Left lobe of liver (tissue), 2 donors: ENCODE measurements at regions not wholly inside any gene's neighbourhood (a gene's known extent, or its start where the extent isn't known, plus 50 kb on each side); places are given as distances from the start of the nearest gene placed in this dataset.

ENCODE experiments used
- ATAC-seq: fragments of 200-7000 bp; cut with Tn5 transposase; one replicate; pipeline ENCODE4 v1.9.1; 2020; ENCODE audit warnings: mild to moderate bottlenecking, moderate library complexity
- DNase-seq: peaks from one replicate; pipeline ENCODE4 v3.0.0-alpha.2; 2020; ENCODE audit warnings: low spot score
- donor health status: DM: no; HTN: no; CAD: no; lungs with moderate emphysema.
- donor health status: DM: no; HTN: yes; CAD: no.

DNA sequence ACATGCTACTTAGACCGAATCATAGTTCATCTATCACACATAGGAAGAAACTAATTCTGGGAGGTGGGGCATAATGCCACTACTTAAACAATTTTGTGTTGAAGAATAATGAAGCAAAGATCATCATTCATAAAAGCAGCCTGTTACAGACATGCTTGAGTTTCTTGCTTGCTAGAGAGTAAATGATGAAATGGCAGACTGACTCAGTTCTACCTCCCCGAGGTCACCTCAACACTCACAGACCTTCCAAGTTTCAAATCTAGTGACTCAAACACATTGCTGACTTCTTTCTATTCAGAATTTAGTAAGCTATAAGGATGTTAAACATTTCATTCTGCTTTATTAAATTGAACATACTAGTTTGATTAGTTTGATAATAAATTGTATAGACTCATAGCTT is 636.5 kb upstream of the FRG1 start:
- DNase-seq (no peak), ATAC-seq (no peak)

DNA sequence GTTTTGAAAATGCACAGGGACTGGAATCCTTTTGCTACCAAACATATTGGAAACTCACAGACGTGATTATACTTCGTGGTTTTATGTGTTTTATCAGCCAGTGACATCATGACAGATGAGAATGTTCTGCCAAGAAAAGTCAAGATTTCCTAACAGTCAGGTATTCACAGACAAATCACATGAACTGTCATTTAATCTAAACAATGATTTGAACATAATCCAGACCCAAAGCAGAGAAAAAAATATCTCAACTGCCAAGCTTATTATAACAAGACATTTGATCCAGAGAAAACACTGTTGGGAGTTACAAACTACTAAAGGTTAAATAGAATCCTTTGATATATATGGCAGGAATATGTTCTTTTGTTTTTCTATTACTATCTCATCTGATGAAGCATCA is 635.9 kb upstream of the FRG1 start:
- ATAC-seq (peak; percentile 26), DNase-seq (no peak)

DNA sequence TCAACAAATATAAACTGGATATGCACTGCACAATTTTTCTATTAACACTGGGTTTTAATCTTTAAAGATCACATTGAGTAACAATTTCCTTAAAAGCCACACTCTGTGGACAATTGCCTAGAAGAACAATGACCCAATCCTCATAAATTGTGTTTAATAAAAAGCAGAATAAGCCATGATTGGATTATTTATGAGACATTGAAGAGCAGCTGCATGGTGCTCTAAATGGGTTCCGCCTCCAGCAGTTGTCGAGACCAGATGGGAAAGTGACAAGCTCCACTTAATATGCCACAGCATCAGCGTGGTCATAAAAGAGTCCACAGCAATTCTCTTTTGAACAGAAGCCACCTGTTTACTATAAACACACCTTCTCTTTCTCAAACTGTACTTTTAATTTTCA is 635.2 kb upstream of the FRG1 start:
- no peak for DNase-seq

DNA sequence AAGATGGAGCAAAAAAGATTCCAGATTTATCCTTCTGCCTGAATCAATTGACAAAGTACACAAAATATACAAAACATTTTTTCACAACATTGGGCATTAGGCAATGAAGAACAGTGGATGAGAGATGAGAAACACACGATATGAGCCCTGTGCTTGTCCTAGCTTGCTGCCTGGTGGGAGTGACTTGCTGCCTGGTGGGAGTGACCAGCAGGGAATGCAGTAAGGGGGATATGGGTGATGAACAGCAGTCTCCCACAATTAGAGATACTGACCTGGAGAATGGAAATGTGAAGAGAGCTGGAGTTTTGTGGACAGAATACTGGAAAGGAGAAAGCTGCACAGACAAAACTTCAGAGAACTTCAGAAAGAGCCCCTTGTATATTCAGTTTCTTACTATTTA is 629.4 kb upstream of the FRG1 start:
- no peak for DNase-seq
- ATAC-seq: no peak

More for the DNA sequence above, 635.2 kb upstream of the FRG1 start:
- no peak for ATAC-seq

DNA sequence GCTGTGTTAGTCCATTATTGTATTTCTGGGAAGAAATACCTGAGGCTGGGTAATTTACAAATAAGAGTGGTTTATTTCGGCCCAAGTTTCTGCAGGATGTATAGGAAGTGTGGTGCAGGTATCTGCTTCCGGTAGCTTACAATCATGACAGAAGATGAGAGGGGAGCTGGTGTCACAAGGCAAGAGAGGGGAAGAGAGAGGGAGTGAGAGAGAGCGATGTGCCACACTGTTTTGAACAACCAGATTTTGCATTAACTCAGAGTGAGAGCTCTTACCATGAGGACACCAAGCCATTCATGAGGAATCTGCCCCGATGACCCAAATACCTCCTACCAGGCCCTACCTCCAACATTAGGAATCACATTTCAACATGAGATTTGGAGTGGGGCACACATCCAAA is 627.6 kb upstream of the FRG1 start:
- ATAC-seq (no peak), DNase-seq (no peak)

DNA sequence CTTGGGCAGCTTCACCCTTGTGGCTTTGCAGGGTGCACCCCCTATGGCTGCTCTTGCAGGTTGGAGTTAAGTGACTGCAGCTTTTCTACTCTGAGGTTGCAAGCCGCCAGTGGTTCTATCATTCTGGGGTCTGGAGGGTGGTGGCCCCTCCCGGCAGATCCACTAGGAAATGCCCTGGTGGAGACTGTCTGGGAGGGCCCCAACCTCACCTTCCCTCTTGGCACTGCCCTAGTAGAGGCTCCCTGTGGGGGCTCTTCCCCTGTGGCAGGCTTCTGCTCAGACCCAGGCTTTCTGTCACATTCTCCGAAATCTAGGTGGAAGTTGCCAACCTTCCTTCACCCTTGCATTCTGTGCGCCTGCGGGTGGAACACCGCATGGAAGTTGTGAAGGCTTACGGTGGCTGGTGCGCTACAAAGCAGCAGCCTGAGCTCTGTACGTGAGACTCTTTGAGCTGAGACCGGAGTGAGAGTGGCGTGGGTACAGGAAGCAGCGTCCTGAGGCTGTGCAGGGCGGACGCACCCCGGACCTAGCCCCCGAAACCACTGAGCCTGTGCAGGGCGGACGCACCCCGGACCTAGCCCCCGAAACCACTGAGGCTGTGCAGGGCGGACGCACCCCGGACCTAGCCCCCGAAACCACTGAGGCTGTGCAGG is 626.7 kb upstream of the FRG1 start:
- no peak for ATAC-seq
- DNase-seq: no peak

DNA sequence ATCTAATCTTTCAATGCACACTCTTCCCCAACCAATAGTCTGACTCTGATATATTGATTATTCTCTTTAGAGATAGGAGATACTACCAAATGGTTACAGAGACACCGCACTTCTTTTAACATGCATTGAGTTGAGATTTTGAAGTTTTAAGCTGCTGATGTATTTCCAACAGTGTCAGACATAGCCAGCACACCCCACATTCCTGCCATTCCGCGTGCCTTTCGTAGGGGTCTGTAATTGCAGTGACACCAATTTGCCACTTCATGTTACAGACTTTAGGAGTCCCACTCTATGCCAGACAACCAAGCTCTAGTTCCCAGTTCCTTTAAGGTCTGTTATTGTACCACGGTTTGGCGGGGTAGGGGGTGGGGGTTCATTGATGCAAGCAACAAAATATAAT is 618.2 kb upstream of the FRG1 start:
- ATAC-seq (no peak), DNase-seq (no peak)

DNA sequence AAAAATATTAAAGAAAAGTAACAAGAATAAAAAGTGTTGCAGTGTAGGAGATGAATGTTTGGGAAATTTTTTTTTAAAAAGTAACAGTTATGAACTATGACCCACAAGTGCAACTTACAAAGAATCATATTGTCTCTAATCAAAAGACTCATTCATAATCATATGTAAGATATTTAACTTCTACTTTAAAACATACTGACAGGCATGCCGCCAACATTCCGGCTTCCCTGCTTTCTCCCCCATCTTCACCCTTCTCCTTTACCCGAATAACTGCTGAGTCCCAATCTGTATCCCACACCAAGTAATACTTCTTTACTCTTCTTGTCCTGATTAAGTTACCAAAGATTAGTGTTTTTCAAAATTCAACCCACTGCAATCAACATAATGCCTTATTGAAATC is 598.8 kb upstream of the FRG1 start:
- DNase-seq (no peak), ATAC-seq (no peak)

DNA sequence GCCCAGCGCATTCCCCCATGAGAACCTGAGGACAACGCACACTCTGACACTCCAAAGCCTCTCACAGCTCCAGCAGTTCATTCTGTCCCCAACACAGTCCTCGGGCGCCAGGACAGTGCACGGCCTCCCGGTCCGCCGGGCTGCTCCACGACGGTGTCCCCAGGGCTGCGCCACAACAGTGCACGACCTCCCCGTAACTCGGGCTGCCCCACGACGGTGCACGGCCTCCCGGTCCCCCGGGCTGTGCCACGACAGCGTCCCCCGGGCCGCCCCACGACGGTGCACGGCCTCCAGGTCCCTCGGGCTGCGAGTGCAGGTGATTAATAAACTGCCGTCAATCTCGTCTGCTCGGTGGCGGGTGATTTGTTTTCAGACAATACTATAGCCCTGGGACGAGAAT is 585.1 kb upstream of the FRG1 start:
- ATAC-seq: no peak
- no peak for DNase-seq

DNA sequence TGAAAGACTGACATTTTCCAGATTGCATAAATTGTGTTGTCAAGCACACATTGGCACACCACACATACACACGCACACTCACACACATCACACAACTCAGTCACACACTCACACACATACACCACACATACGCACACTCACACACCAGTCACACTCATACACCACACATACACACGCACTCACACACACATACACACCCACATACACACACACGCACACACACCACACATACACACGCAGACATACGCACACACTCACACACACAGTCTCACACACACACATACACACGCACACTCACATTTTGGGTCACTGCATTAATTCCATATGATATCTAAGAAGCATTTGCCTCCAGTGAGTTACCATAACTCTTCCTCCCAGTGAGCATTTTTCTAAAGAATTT is 578.3 kb upstream of the FRG1 start:
- DNase-seq: no peak
- ATAC-seq: no peak

DNA sequence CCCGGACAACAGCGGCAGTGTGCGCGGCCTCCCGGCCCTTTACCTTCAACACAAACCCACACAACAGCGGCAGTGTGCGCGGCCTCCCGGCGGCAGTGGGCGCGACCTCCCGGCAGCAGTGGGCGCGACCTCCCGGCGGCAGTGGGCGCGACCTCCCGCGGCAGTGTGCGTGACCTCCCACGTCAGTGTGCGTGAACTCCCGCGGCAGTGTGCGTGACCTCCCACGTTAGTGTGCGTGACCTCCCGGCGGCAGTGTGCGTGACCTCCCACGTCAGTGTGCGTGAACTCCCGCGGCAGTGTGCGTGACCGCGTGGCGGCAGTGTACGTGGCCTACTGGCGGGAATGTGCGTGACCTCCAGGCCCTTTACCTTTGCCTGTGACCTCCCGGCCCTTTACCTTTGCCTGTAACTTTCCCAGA is 576.6 kb upstream of the FRG1 start:
- ATAC-seq (no peak), DNase-seq (no peak)

DNA sequence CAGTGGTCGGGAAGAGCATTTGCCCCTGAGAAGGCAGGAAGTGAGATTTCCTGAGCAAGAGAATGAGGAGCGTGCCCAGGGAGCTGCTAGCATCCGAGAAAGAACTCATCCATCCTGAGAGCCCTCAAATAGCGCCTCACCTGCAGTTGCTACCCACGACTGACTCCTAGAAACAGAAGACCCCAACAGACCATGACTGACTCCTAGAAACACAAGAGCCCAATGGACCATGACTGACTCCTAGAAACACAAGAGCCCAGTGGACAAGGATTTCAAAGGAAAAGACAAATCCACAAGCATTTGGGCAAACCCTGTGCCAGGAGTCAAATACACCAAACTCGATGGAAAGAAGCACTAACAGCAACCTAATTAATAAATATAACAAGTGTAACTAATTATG is 575.2 kb upstream of the FRG1 start:
- ATAC-seq (no peak), DNase-seq (no peak)

DNA sequence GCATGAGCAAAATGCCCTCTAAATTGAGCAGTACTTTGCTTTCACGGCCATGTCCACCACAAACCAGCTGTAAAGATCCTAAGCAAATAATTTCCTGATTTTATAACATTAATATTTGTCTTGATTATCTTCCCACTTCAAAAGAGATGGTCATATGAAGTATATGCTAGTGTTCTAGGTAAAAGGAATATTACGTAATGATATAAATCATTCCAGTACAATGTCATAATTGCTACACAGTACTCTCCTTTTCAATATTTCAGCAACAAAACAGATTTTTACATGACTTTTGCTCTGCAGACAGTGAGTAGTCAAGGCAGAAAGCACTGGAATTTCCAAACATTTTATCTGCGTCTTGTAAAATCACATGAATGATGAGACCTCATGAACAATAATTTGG is 572.8 kb upstream of the FRG1 start:
- no peak for DNase-seq
- ATAC-seq: no peak

DNA sequence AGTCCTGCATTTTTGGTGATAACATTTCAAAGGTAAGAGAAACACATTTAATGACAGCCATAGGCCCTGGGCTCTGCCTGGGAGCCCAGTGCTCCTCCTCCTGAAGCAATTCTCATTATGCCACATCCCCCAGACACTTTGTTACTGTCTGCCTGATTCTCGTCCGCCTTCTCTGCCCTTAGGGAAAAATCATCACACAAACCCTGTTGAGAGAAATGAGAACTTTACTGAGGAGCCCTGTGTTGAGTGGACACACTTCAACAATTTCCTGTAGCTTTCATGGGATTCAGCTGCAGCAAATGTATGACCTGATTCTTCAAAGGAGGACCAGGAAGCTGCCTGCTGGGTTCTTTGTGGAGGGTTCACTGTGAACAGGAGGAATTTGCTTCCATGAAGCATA is 566.5 kb upstream of the FRG1 start:
- DNase-seq (no peak), ATAC-seq (no peak)

DNA sequence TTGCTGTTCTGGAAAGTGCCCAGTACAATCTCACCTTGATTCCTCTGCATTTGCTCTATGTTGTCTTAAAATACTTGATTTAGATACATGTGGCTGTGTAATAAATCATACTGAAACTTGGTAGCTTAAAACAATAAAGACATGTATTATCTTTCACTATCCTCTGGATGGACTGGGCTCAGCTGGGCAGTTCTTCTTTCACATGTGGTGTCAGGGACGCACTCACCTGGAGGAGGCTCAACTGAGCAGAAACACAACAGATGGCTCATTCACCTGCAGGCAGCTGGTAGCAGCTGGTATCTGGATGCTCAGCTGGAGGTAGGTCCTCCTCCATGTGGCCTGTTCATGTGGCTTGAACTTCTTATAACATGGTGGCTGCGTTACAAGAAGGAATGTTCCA is 563.8 kb upstream of the FRG1 start:
- no peak for DNase-seq
- ATAC-seq: no peak

DNA sequence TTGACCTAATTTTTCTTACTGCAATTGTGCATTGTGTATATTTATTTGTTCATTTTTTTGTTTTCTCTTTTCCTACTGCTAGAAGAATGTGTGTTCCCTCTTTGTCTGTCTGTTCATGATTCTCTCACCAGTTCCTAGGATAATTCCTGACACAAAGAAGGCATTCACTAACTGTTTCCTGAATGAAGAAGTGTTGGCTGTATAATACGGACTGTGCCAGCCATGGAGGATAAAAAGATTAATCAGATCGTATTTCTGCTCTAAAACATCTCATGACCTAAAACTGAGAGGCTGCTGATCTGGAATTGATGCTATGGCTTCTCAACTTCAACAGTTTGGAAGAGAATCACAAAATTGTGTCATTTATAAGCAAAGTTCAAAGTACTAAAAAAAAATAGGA is 563.1 kb upstream of the FRG1 start:
- no peak for DNase-seq
- no peak for ATAC-seq

DNA sequence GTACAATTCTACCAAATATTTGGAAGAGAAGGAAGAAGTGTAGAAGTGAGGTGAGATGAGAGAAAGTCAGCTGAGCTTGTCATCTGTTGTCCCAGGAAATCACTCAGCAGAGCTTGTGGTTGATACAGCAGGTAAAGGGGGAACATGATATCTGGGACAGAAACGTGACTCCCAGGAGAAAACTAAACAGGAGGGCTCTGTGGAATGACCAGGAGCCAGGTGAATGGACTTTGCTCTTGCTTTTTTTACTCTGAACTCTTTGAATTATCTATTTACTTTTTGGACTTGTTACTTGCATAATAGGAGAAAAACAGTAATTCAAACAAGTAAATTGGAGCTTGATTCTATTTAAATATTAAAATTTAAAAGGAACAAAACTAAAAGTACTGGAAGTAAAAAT is 555.6 kb upstream of the FRG1 start:
- peak; percentile 96 for ATAC-seq
- peak; percentile 58 for DNase-seq

DNA sequence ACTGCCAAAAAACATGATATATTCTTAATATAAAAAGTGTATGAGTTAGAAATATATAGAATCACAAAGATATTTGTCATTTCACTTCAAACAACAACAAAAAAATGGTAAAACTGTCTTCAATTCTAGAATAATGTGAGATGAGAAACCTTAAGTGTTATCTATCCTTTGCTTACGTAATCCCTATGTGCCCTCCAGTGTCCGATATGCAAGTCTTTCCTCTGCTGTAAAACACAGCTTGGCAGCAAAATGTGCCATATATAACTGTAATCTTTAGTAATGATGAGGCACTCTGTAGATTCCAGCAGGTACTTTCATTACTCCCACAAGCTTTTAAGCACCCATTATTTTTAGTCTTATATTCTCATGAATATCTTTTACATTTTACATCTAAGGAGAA is 555.1 kb upstream of the FRG1 start:
- no peak for DNase-seq
- ATAC-seq: peak; percentile 61

DNA sequence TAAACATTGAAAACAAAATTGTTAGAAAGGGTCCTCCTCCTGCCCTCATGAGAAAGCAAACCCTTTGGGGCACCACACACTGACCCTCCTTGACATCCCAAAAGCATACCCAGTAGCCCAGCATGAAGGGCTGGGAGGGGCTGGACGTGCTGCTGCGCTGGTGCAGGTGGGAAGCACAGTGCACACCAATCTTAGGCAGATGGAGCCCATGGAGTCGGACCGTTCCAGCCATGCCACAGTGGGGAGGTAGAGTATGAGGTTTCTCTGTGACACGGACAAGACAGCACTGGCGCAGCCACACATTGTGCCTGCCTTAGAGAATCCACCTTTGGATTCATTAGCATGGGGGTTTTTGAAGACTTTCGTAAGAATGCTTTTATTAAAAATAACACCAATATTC is 544.2 kb upstream of the FRG1 start:
- ATAC-seq (no peak), DNase-seq (no peak)

DNA sequence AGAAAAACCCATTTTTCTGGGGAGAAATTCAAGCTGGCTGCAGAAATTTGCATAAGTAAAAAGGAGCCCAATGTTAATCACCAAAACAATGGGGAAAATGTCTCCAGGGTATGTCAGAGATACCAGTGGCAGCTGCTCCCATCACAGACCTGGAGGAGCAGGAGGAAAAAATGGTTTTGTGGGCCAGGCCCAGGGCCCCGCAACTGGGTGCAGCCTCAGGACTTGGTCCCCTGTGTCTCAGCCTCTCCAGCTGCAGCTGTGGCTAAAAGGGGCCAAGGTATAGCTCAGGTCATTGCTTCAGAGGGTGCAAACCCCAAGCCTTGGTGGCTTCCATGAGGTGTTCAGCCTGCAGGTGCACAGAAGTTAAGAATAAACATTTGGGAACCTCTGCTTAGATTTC is 536.4 kb upstream of the FRG1 start:
- ATAC-seq: no peak
- DNase-seq: no peak

DNA sequence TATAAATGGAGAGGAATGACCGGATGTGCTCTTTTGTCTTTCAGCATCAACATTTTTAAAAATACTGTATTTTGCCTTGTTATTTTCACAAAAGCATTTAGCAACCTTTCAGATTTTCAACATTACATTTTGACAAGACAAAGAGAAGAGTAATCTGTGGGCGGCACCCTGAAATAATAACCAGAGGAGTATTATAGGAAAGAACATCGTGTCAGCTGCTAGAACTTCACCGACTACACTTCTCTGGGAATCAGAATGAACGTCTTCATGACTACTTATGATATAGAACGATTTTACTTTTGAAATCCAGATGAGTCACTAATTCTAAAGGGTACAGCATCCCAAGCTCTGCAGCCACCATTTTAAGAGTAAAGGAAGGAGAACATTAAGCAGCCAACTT is 531.5 kb upstream of the FRG1 start:
- DNase-seq (no peak), ATAC-seq (no peak)

DNA sequence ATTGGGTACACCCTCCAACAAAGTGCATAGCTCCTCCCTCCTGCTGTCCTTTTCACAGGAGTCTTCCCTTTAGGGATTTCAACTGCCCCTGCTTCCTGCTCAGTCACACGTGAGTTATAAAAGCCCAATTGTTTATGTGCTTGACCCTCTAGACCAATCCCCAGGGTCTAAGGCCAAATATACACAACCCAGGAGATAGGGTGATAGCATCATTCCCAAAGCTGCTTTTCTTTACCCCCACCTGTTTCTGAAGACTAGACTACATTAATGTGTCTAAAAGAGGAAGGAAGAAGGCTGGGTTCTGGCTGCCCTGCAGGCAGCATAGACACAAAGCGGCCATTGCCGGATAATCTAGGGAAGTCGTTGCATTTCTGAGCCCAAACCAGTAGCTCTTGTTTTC is 526.7 kb upstream of the FRG1 start:
- DNase-seq (no peak), ATAC-seq (no peak)

DNA sequence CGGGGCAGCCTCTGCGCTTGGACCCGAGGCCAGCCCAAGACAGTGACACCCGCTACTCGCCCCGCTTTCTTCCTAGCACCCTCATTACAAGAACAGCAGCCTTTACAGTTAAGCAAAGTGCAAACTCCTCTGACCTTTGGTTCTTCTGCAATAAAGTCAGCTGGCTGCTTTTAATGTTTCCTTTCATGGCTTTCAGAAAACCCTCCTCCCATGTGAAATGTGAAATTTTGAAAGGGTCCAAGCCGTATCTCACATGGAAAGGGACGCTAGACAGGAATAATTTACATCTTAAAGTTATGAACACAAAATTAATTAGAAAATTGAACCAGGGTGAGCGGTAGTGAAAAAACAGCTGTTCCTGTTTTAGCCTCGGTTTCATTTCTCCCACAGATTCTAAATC is 520.1 kb upstream of the FRG1 start:
- ATAC-seq (peak; percentile 74), DNase-seq (no peak)

DNA sequence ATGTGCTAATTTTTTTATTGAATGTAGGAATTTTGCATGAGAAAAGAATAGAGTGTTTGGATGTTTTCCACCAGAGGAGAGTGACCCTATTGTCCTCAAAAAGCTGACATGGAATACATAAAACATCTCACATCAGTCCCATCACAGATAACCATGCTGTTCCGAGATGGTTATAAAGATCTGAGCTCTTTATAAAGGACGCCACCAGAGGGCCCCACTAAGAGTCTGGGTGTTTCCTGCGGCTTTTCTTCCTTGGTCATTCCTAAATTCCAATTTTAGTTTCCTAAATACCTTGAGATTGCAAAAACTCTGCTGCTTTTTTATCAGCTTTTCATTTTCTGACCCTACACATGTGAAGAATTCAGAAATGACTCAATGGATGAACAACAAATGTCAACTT is 504.5 kb upstream of the FRG1 start:
- no peak for ATAC-seq
- no peak for DNase-seq
